HG02642 (cell line): ENCODE measurements at regions not wholly inside any gene's neighbourhood (a gene's known extent, or its start where the extent isn't known, plus 50 kb on each side); places are given as distances from the start of the nearest gene placed in this dataset.
"Not testable (repeated sequence)": the region's sequence is repeated elsewhere in the genome, so short reads cannot be mapped to it uniquely, and the experiment has no call there.

Experiments used
- ATAC-seq: cut with Tn5 transposase; IDR thresholded peaks from one replicate; pipeline ENCODE4 v1.9.1; 2021; ENCODE audit warnings: mild to moderate bottlenecking; ENCODE audit not compliant: unreplicated experiment, poor library complexity

GRCh38 chr9:94183240-94183999 is 75.7 kb upstream of the ZNF169 start:
- ATAC-seq = no peak

- ATAC-seq = no peak
These were observed 70.9 kb upstream of the ZNF169 start for GRCh38 chr9:94188246-94188645.

GRCh38 chr9:94191706-94192105 is 67.4 kb upstream of the ZNF169 start:
- not testable (repeated sequence) for ATAC-seq

- no peak for ATAC-seq
These were observed 60.7 kb upstream of the ZNF169 start for GRCh38 chr9:94198414-94198813.

GRCh38 chr9:94199776-94200175 is 59.3 kb upstream of the ZNF169 start:
- ATAC-seq = no peak

GRCh38 chr9:94204174-94204573 is 54.9 kb upstream of the ZNF169 start:
- no peak for ATAC-seq

GRCh38 chr9:94207781-94208180 is 51.3 kb upstream of the ZNF169 start:
- ATAC-seq = no peak
